PC-3 (cell line): ENCODE measurements at regions not wholly inside any gene's neighbourhood (a gene's known extent, or its start where the extent isn't known, plus 50 kb on each side); places are given as distances from the start of the nearest gene placed in this dataset.

ENCODE experiments used
- ATAC-seq: fragments of 200-7000 bp; cut with Tn5 transposase; 2 replicates; pipeline ENCODE4 v1.9.1; 2020; ENCODE audit warnings: mild to moderate bottlenecking, moderate library complexity
- BruUV-seq: library from RNA; stranded (reverse); fragments of 400-500 nt; replicated peaks from 2 replicates; lab custom pipeline; 2021; lab: Mats Ljungman, UMichigan
- CTCF ChIA-PET: fragments of 300-600 bp; sonication (Branson Sonifier 250); formaldehyde crosslinking; loops from one replicate; lab custom pipeline; 2022; ENCODE audit warnings: antibody characterized with exemption; lab: Charles Lee
- POLR2A ChIA-PET: fragments of 300-600 bp; sonication (Branson Sonifier 250); formaldehyde crosslinking; loops from one replicate; lab custom pipeline; 2022; ENCODE audit warnings: antibody characterized with exemption; ENCODE audit not compliant: unreplicated experiment; lab: Charles Lee
- DNase-seq: peaks from one replicate; pipeline ENCODE4 v3.0.0-alpha.2; 2015
- H2AFZ ChIP-seq: fragments of 300-600 bp; sonication (generic); 2 replicates; pipeline ENCODE4 v1.6.0; 2016; ENCODE audit warnings: antibody characterized with exemption, low read length
- H3F3A ChIP-seq: fragments of 300-600 bp; sonication (generic); one replicate; pipeline ENCODE4 v1.6.0; 2017; ENCODE audit warnings: antibody characterized with exemption, low read length, control low read depth, mild to moderate bottlenecking; ENCODE audit not compliant: unreplicated experiment
- H3K27ac ChIP-seq: fragments of 300-600 bp; sonication (generic); 2 replicates; pipeline ENCODE4 v1.5.1; 2016; ENCODE audit warnings: mild to moderate bottlenecking, low read length
- H3K27me3 ChIP-seq: fragments of 300-600 bp; sonication (generic); 2 replicates; pipeline ENCODE4 v1.6.1; 2016; ENCODE audit warnings: low read length, mixed read lengths
- H3K36me3 ChIP-seq: fragments of 300-600 bp; sonication (generic); 2 replicates; pipeline ENCODE4 v1.6.1; 2016; ENCODE audit warnings: low read depth, mixed run types, low read length, mixed read lengths
- H3K4me1 ChIP-seq: fragments of 300-600 bp; sonication (generic); 2 replicates; pipeline ENCODE4 v1.5.1; 2016; ENCODE audit warnings: low read length; ENCODE audit not compliant: insufficient read depth
- H3K4me2 ChIP-seq: fragments of 300-600 bp; sonication (generic); 2 replicates; pipeline ENCODE4 v1.6.0; 2016; ENCODE audit warnings: low read length
- H3K4me3 ChIP-seq: fragments of 300-600 bp; sonication (generic); 2 replicates; pipeline ENCODE4 v1.5.1; 2016; ENCODE audit warnings: mild to moderate bottlenecking, low read length, mixed read lengths
- H3K79me2 ChIP-seq: fragments of 300-600 bp; sonication (generic); 2 replicates; pipeline ENCODE4 v1.6.1; 2017; ENCODE audit warnings: low read length, mixed read lengths
- H3K9ac ChIP-seq: fragments of 300-600 bp; sonication (generic); 2 replicates; pipeline ENCODE4 v1.6.0; 2016; ENCODE audit warnings: mild to moderate bottlenecking, low read length
- H3K9me2 ChIP-seq: fragments of 300-600 bp; sonication (generic); replicated peaks from 2 replicates; pipeline ENCODE4 v1.6.1; 2016; ENCODE audit warnings: mixed run types, low read length, mixed read lengths
- H3K9me3 ChIP-seq: fragments of 300-600 bp; sonication (generic); 2 replicates; pipeline ENCODE4 v1.6.1; 2016; ENCODE audit warnings: low read length, mixed read lengths
- H4K20me1 ChIP-seq: fragments of 300-600 bp; sonication (generic); 2 replicates; pipeline ENCODE4 v1.6.1; 2016; ENCODE audit warnings: low read length, mixed read lengths
- CTCF ChIP-seq: fragments of 300-600 bp; sonication (generic); conservative IDR thresholded peaks from 2 replicates; pipeline ENCODE4 v1.5.1; 2017; ENCODE audit warnings: antibody characterized with exemption, low read depth, mild to moderate bottlenecking, low read length
- EZH2 ChIP-seq: fragments of 300-600 bp; sonication (generic); IDR thresholded peaks from one replicate; pipeline ENCODE4 v1.6.1; 2017; ENCODE audit warnings: antibody characterized with exemption, mild to moderate bottlenecking, low read length; ENCODE audit not compliant: unreplicated experiment
- EZH2phosphoT487 ChIP-seq: fragments of 300-600 bp; sonication (generic); IDR thresholded peaks from 2 replicates; pipeline ENCODE4 v1.6.1; 2018; ENCODE audit warnings: mild to moderate bottlenecking, antibody characterized with exemption, low read length, borderline replicate concordance
- intact Hi-C: fragments of 100-400 bp; cut with micrococcal nuclease; formaldehyde crosslinking; loops from 2 replicates; pipeline ENCODE4 v1.9.0; 2023

- intact Hi-C loops = no loop called here
Observed at GRCh38 chr5:165920655-165921054, 2370.8 kb upstream of the WWC1 start.

GRCh38 chr5:165928971-165929370 is 2362.5 kb upstream of the WWC1 start:
- Histone ChIP-seq H3K79me2 (no peaks in the 10 kb centered on the region), H3K9me3 (no peaks in the 10 kb centered on the region), H3K27ac (no peak overlapping the region), H2AFZ (no peak overlapping the region), H3K36me3 (no peaks in the 10 kb centered on the region), H3K9ac (no peak overlapping the region), H3K4me2 (no peak overlapping the region), H3K27me3 (no peaks in the 10 kb centered on the region), H3K4me1 (no peaks in the 10 kb centered on the region), H3F3A (no peaks in the 10 kb centered on the region), H3K4me3 (no peak overlapping the region), H4K20me1 (no peaks in the 10 kb centered on the region), H3K9me2 (no peaks in the 10 kb centered on the region)
- ChIA-PET POLR2A (no interaction called here), CTCF (no interaction called here)
- no TSS peak for BruUV-seq
- ATAC-seq (no peak), DNase-seq (peak; percentile 1)
- intact Hi-C loops = no loop called here
- TF ChIP-seq CTCF (no peak), EZH2phosphoT487 (no peak), EZH2 (no peak)

More at GRCh38 chr5:165920655-165921054, 2370.8 kb upstream of the WWC1 start:
- Histone ChIP-seq H3K9ac (no peak overlapping the region), H3K4me1 (no peaks in the 10 kb centered on the region), H3K4me3 (no peak overlapping the region), H3K36me3 (no peaks in the 10 kb centered on the region), H3F3A (no peaks in the 10 kb centered on the region), H3K27ac (no peak overlapping the region), H3K79me2 (no peaks in the 10 kb centered on the region), H3K4me2 (no peak overlapping the region), H4K20me1 (no peaks in the 10 kb centered on the region), H3K27me3 (no peaks in the 10 kb centered on the region), H3K9me3 (no peaks in the 10 kb centered on the region), H3K9me2 (no peaks in the 10 kb centered on the region), H2AFZ (no peak overlapping the region)
- TF ChIP-seq CTCF (no peak), EZH2phosphoT487 (no peak), EZH2 (no peak)
- ATAC-seq = no peak
- no peak for DNase-seq
- ChIA-PET POLR2A (no interaction called here), CTCF (no interaction called here)
- BruUV-seq = no TSS peak

GRCh38 chr5:165940541-165940940 is 2350.9 kb upstream of the WWC1 start:
- no peak for TF ChIP-seq EZH2
- no peak for TF ChIP-seq EZH2phosphoT487
- no peak for TF ChIP-seq CTCF
- Histone ChIP-seq H4K20me1 (no peaks in the 10 kb centered on the region), H3K4me2 (no peak overlapping the region), H3K36me3 (no peaks in the 10 kb centered on the region), H3K79me2 (no peaks in the 10 kb centered on the region), H3K4me1 (no peaks in the 10 kb centered on the region), H2AFZ (no peak overlapping the region), H3K9ac (no peak overlapping the region), H3K27ac (no peak overlapping the region), H3K27me3 (no peaks in the 10 kb centered on the region), H3F3A (no peaks in the 10 kb centered on the region), H3K4me3 (no peak overlapping the region), H3K9me2 (no peaks in the 10 kb centered on the region), H3K9me3 (no peaks in the 10 kb centered on the region)
- intact Hi-C loops = no loop called here
- BruUV-seq = no TSS peak
- ATAC-seq (no peak), DNase-seq (no peak)
- ChIA-PET CTCF (no interaction called here), POLR2A (no interaction called here)
